ENCODE measurements at regions not wholly inside any gene's neighbourhood (a gene's known extent, or its start where the extent isn't known, plus 50 kb on each side); places are given as distances from the start of the nearest gene placed in this dataset.

DNA sequence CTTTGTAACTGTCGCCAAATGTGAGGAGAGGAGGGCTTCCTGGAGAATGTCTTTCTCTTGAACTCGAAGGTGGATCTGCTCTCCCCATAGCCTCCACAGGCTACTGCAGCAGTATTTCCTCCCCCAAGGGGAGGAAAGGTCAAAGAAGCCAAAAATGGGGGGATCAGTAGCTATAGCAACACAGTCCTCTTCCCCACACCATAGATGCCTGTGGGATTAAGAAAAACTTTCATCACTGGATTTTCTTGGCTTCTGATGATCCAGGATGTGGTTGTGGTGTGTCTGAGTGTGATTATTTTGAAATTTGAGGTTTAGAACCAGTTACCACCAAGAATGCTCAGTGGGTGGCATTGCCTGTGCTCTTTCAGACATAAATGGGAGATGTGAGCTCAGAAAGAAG lies 140.1 kb upstream of the SPACA1 start:
- peak; percentile 20 to 91 for DNase-seq (ENCODE audit: low read depth in 2 of 2)
- H3K36me3 ChIP-seq (ENCODE audit: control insufficient read depth, insufficient read depth, low read length): no peaks in the 10 kb centered on the region
- no peaks in the 10 kb centered on the region for H3K4me1 ChIP-seq (ENCODE audit: control insufficient read depth, extremely low read depth, insufficient read depth, low read length)
- no peaks in the 10 kb centered on the region for H3K9me3 ChIP-seq (ENCODE audit: control insufficient read depth, insufficient read depth, low read depth, low read length)
- H4K20me1 ChIP-seq (ENCODE audit: control insufficient read depth, extremely low read depth, insufficient read depth, low read length): no peaks in the 10 kb centered on the region
- no peaks in the 10 kb centered on the region for H3K79me2 ChIP-seq (ENCODE audit: control insufficient read depth, insufficient read depth, low read length)
- TF ChIP-seq, protein P1, sequence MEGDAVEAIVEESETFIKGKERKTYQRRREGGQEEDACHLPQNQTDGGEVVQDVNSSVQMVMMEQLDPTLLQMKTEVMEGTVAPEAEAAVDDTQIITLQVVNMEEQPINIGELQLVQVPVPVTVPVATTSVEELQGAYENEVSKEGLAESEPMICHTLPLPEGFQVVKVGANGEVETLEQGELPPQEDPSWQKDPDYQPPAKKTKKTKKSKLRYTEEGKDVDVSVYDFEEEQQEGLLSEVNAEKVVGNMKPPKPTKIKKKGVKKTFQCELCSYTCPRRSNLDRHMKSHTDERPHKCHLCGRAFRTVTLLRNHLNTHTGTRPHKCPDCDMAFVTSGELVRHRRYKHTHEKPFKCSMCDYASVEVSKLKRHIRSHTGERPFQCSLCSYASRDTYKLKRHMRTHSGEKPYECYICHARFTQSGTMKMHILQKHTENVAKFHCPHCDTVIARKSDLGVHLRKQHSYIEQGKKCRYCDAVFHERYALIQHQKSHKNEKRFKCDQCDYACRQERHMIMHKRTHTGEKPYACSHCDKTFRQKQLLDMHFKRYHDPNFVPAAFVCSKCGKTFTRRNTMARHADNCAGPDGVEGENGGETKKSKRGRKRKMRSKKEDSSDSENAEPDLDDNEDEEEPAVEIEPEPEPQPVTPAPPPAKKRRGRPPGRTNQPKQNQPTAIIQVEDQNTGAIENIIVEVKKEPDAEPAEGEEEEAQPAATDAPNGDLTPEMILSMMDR (conservative IDR thresholded peaks at IDR 0.05 in 1 of 2, IDR thresholded peaks at IDR 0.05 in 1 of 2; ENCODE audit: low read depth in 1 of 2, low read length in 2 of 2): no peak
- TF ChIP-seq EZH2 (IDR thresholded peaks at IDR 0.05; ENCODE audit: low read length, missing control alignments): no peak
- H2AFZ ChIP-seq (ENCODE audit: low read length): no peak overlapping the region
- H3K27ac ChIP-seq (ENCODE audit: insufficient read depth, low read length): no peak overlapping the region
- no peak overlapping the region for H3K4me2 ChIP-seq (ENCODE audit: extremely low read depth, insufficient read depth, low read length)
- no peaks in the 10 kb centered on the region for H3K27me3 ChIP-seq (ENCODE audit: control insufficient read depth, insufficient read depth, low read length)
- H3K9ac ChIP-seq (ENCODE audit: insufficient read depth, low read length): no peak overlapping the region
- no peak overlapping the region for H3K4me3 ChIP-seq (replicated peaks in 1 of 4; ENCODE audit: control extremely low read depth in 1 of 4, insufficient read depth in 1 of 4, low read depth in 3 of 4, low read length in 4 of 4)

DNA sequence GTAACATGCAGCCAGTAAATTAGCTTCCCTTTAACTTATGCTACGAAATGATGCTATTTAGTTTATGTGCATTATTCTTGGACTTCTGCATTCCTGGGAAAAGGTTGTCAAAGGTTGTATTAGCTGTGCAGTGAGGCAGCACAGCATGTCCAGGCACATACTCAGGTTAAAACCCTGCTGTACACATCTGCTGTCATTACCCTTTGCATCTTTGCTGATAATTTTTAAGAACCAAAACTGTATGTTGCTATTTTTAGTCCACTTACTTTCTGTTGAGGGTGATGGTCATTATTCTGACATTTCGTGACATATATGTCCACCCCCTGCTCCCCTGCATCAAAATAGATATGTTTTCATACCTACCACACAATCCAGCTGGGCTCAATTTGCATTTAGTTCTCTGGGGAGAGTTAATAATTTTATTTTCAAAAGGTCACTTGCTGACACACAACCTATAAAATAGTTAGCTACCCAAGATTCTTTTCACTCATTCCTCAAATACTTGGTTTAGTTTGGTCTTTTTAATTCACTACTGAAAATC lies 142.5 kb upstream of the SPACA1 start:
- Histone ChIP-seq H3K9ac (ENCODE audit: insufficient read depth, low read length) (no peak overlapping the region), H3K9me3 (ENCODE audit: control insufficient read depth, insufficient read depth, low read depth, low read length) (no peaks in the 10 kb centered on the region), H3K4me1 (ENCODE audit: control insufficient read depth, extremely low read depth, insufficient read depth, low read length) (no peaks in the 10 kb centered on the region), H3K27ac (ENCODE audit: insufficient read depth, low read length) (no peak overlapping the region), H3K79me2 (ENCODE audit: control insufficient read depth, insufficient read depth, low read length) (no peaks in the 10 kb centered on the region), H3K36me3 (ENCODE audit: control insufficient read depth, insufficient read depth, low read length) (no peaks in the 10 kb centered on the region), H3K27me3 (ENCODE audit: control insufficient read depth, insufficient read depth, low read length) (no peaks in the 10 kb centered on the region), H2AFZ (ENCODE audit: low read length) (no peak overlapping the region), H4K20me1 (ENCODE audit: control insufficient read depth, extremely low read depth, insufficient read depth, low read length) (no peaks in the 10 kb centered on the region), H3K4me3 (replicated peaks in 1 of 4; ENCODE audit: control extremely low read depth in 1 of 4, insufficient read depth in 1 of 4, low read depth in 3 of 4, low read length in 4 of 4) (no peak overlapping the region), H3K4me2 (ENCODE audit: extremely low read depth, insufficient read depth, low read length) (no peak overlapping the region)
- peak in 1 of 2 donors; percentile 18 for DNase-seq (ENCODE audit: low read depth in 2 of 2)
- TF ChIP-seq, protein P1 (conservative IDR thresholded peaks at IDR 0.05 in 1 of 2, IDR thresholded peaks at IDR 0.05 in 1 of 2; ENCODE audit: low read depth in 1 of 2, low read length in 2 of 2): no peak
- TF ChIP-seq EZH2 (IDR thresholded peaks at IDR 0.05; ENCODE audit: low read length, missing control alignments): no peak

- Histone ChIP-seq H3K36me3 (ENCODE audit: control insufficient read depth, insufficient read depth, low read length) (no peaks in the 10 kb centered on the region), H3K4me3 (replicated peaks in 1 of 4; ENCODE audit: control extremely low read depth in 1 of 4, insufficient read depth in 1 of 4, low read depth in 3 of 4, low read length in 4 of 4) (no peak overlapping the region), H4K20me1 (ENCODE audit: control insufficient read depth, extremely low read depth, insufficient read depth, low read length) (no peaks in the 10 kb centered on the region), H3K4me1 (ENCODE audit: control insufficient read depth, extremely low read depth, insufficient read depth, low read length) (no peaks in the 10 kb centered on the region), H3K79me2 (ENCODE audit: control insufficient read depth, insufficient read depth, low read length) (no peaks in the 10 kb centered on the region), H3K9me3 (ENCODE audit: control insufficient read depth, insufficient read depth, low read depth, low read length) (no peaks in the 10 kb centered on the region), H3K4me2 (ENCODE audit: extremely low read depth, insufficient read depth, low read length) (no peak overlapping the region), H3K9ac (ENCODE audit: insufficient read depth, low read length) (no peak overlapping the region), H2AFZ (ENCODE audit: low read length) (no peak overlapping the region), H3K27me3 (ENCODE audit: control insufficient read depth, insufficient read depth, low read length) (no peaks in the 10 kb centered on the region), H3K27ac (ENCODE audit: insufficient read depth, low read length) (no peak overlapping the region)
- TF ChIP-seq EZH2 (IDR thresholded peaks at IDR 0.05; ENCODE audit: low read length, missing control alignments): no peak
- TF ChIP-seq, protein P1 (conservative IDR thresholded peaks at IDR 0.05 in 1 of 2, IDR thresholded peaks at IDR 0.05 in 1 of 2; ENCODE audit: low read depth in 1 of 2, low read length in 2 of 2): no peak
- DNase-seq (ENCODE audit: low read depth in 2 of 2): no peak
Observed at GRCh38 chr6:87904011-87904410, 143.6 kb upstream of the SPACA1 start.
